HCT116 (cell line): ENCODE measurements at regions not wholly inside any gene's neighbourhood (a gene's known extent, or its start where the extent isn't known, plus 50 kb on each side); places are given as distances from the start of the nearest gene placed in this dataset.

Experiments
- ATAC-seq: fragments of 200-7000 bp; cut with Tn5 transposase; 2 replicates; pipeline ENCODE4 v1.9.1; 2020; ENCODE audit warnings: mild to moderate bottlenecking, moderate library complexity
- BruUV-seq: library from RNA; stranded (reverse); fragments of 400-500 nt; replicated peaks from 2 replicates; lab custom pipeline; 2021; lab: Mats Ljungman, UMichigan
- CTCF ChIA-PET: fragments of 300-600 bp; sonication (Branson Sonifier 250); formaldehyde crosslinking; loops from one replicate; lab custom pipeline; 2021; ENCODE audit warnings: antibody characterized with exemption; lab: Charles Lee
- POLR2A ChIA-PET: fragments of 300-600, 350-600 bp; sonication (Branson Sonifier 250); formaldehyde crosslinking; loops from one replicate; lab custom pipeline; 2021; ENCODE audit warnings: antibody characterized with exemption; lab: Charles Lee
- RAD21 ChIA-PET, 2 experiments: fragments of 300-600 bp; sonication (Branson Sonifier 250); formaldehyde crosslinking; loops; one replicate each; lab custom pipeline; 2023; ENCODE audit warnings: low total read pairs in 2 of 2; ENCODE audit not compliant: uncharacterized antibody in 2 of 2, unreplicated experiment in 2 of 2, low non-redundant PET in 1 of 2; lab: Charles Lee
- DNase-seq: peaks from one replicate; pipeline ENCODE4 v3.0.0-alpha.2; 2010; ENCODE audit warnings: low read depth, low spot score
- H2AFZ ChIP-seq: fragments of 200-600 bp; shearing (Covaris generic), sonication (generic); 2 replicates; pipeline ENCODE4 v1.6.1; 2017; ENCODE audit warnings: low read depth, mixed run types, mixed read lengths, antibody characterized with exemption, low read length; ENCODE audit not compliant: poor library complexity, severe bottlenecking
- H3K27ac ChIP-seq: 2 replicates; pipeline ENCODE4 v1.5.1; 2012; ENCODE audit warnings: low read depth, low read length
- H3K27me3 ChIP-seq: fragments of 200-600 bp; sonication (generic); 2 replicates; pipeline ENCODE4 v1.6.1; 2016; ENCODE audit warnings: mixed run types, low read length, mixed read lengths; ENCODE audit not compliant: insufficient read depth
- H3K36me3 ChIP-seq, 2 experiments: fragments of 200-500 bp in 1 of 2; fragments of 200-600 bp in 1 of 2; sonication (Bioruptor generic) in 1 of 2; sonication (generic) in 1 of 2; 2 replicates each; pipeline versions ENCODE4 v1.5.1 to v1.6.1; 2014 to 2016; ENCODE audit warnings: low read length in 2 of 2, inconsistent platforms in 1 of 2, mixed read lengths in 1 of 2, mixed run types in 1 of 2; ENCODE audit not compliant: insufficient read depth in 2 of 2, control insufficient read depth in 1 of 2
- H3K4me1 ChIP-seq, 2 experiments: fragments of 200-600 bp in 1 of 2; sonication (generic) in 1 of 2; 2 replicates each; pipeline versions ENCODE4 v1.5.1 to v1.6.1; 2012 to 2017; ENCODE audit warnings: low read length in 2 of 2, inconsistent platforms in 1 of 2, mild to moderate bottlenecking in 1 of 2, mixed read lengths in 1 of 2, mixed run types in 1 of 2, moderate library complexity in 1 of 2; ENCODE audit not compliant: insufficient read depth in 2 of 2, control insufficient read depth in 1 of 2
- H3K4me2 ChIP-seq: fragments of 200-600 bp; sonication (generic); 2 replicates; pipeline ENCODE4 v1.6.1; 2017; ENCODE audit warnings: mixed run types, low read length, mixed read lengths
- H3K4me3 ChIP-seq, 2 experiments: fragments of 200-600 bp in 1 of 2; sonication (generic) in 1 of 2; replicated peaks in 1 of 2; 2 replicates each; pipeline ENCODE4 v1.5.1; 2011 to 2016; ENCODE audit warnings: low read length in 2 of 2, control low read depth in 1 of 2, low read depth in 1 of 2, mild to moderate bottlenecking in 1 of 2, mixed read lengths in 1 of 2, mixed run types in 1 of 2
- H3K79me2 ChIP-seq: fragments of 200-600 bp; sonication (generic); 2 replicates; pipeline ENCODE4 v1.6.1; 2017; ENCODE audit warnings: mild to moderate bottlenecking, mixed run types, low read length, moderate library complexity, mixed read lengths; ENCODE audit not compliant: insufficient read depth
- H3K9ac ChIP-seq: fragments of 200-600 bp; sonication (generic); 2 replicates; pipeline ENCODE4 v1.6.1; 2016; ENCODE audit warnings: low read length, mixed read lengths
- H3K9me2 ChIP-seq: fragments of 200-600 bp; sonication (generic), shearing (Covaris generic); 2 replicates; pipeline ENCODE4 v1.6.1; 2017; ENCODE audit warnings: mixed run types, mild to moderate bottlenecking, moderate library complexity; ENCODE audit not compliant: insufficient read depth
- H3K9me3 ChIP-seq, 2 experiments: fragments of 200-500 bp in 1 of 2; fragments of 200-600 bp in 1 of 2; sonication (Bioruptor generic) in 1 of 2; sonication (generic) in 1 of 2; 2 replicates each; pipeline ENCODE4 v1.6.1; 2014 to 2017; ENCODE audit warnings: low read length in 2 of 2, mixed read lengths in 2 of 2, inconsistent platforms in 1 of 2, low read depth in 1 of 2, mild to moderate bottlenecking in 1 of 2, mixed run types in 1 of 2, moderate library complexity in 1 of 2; ENCODE audit not compliant: control insufficient read depth in 1 of 2, insufficient read depth in 1 of 2
- H4K20me1 ChIP-seq: fragments of 200-600 bp; sonication (generic), shearing (Covaris generic); 2 replicates; pipeline ENCODE4 v1.6.1; 2017; ENCODE audit warnings: mixed run types, mild to moderate bottlenecking, moderate library complexity; ENCODE audit not compliant: insufficient read depth
- CEBPB ChIP-seq: IDR thresholded peaks from 2 replicates; pipeline ENCODE4 v1.6.1; 2012; ENCODE audit warnings: low read depth
- ELF1 ChIP-seq: IDR thresholded peaks from 2 replicates; pipeline ENCODE4 v1.6.1; 2012; ENCODE audit warnings: low read depth, borderline replicate concordance
- EZH2 ChIP-seq: fragments of 200-600 bp; sonication (generic); IDR thresholded peaks from 2 replicates; pipeline ENCODE4 v1.6.1; 2017; ENCODE audit warnings: antibody characterized with exemption, mixed run types
- EZH2phosphoT487 ChIP-seq: fragments of 200-600 bp; IDR thresholded peaks from 2 replicates; pipeline ENCODE4 v1.6.1; 2018; ENCODE audit warnings: antibody characterized with exemption, borderline replicate concordance
- FOSL1 ChIP-seq: IDR thresholded peaks from 2 replicates; pipeline ENCODE4 v1.6.1; 2012; ENCODE audit warnings: low read depth
- JUND ChIP-seq: IDR thresholded peaks from 2 replicates; pipeline ENCODE4 v1.6.1; 2012
- POLR2A ChIP-seq: IDR thresholded peaks from 2 replicates; pipeline ENCODE4 v1.7.0; 2011; ENCODE audit warnings: borderline replicate concordance; ENCODE audit not compliant: insufficient read depth, insufficient read length; ENCODE audit errors: extremely low read depth
- RAD21 ChIP-seq: IDR thresholded peaks from 2 replicates; pipeline ENCODE4 v1.6.1; 2012; ENCODE audit warnings: low read depth, mild to moderate bottlenecking
- SP1 ChIP-seq: IDR thresholded peaks from 2 replicates; pipeline ENCODE4 v1.6.1; 2012; ENCODE audit warnings: low read depth
- YY1 ChIP-seq: IDR thresholded peaks from 2 replicates; pipeline ENCODE4 v1.6.1; 2011; ENCODE audit warnings: low read length, low read depth, moderate library complexity, mild to moderate bottlenecking; ENCODE audit not compliant: insufficient replicate concordance; ENCODE audit errors: extremely low read depth
- ZNF274 ChIP-seq: fragments of 200-500 bp; sonication (Bioruptor generic); IDR thresholded peaks from 2 replicates; pipeline ENCODE4 v1.6.1; 2014; ENCODE audit warnings: mild to moderate bottlenecking, low read depth, low read length, inconsistent platforms
- intact Hi-C: fragments of 100-400 bp; cut with micrococcal nuclease; formaldehyde crosslinking; loops from 2 replicates; pipeline ENCODE4 v1.10.0; 2022
- TF ChIP-seq, protein P1 (sequence below): IDR thresholded peaks from 2 replicates; pipeline ENCODE4 v1.6.1; 2011; ENCODE audit warnings: mild to moderate bottlenecking, low read length, moderate library complexity; ENCODE audit not compliant: insufficient replicate concordance; ENCODE audit errors: extremely low read depth
- TF ChIP-seq, protein P2 (sequence below), 3 experiments: fragments of 200-600 bp in 1 of 3; sonication (generic) in 1 of 3; IDR thresholded peaks in 2 of 3; conservative IDR thresholded peaks in 1 of 3; 2 replicates each; pipeline ENCODE4 v1.5.1; 2012 to 2017; ENCODE audit warnings: low read depth in 2 of 3, low read length in 2 of 3, antibody characterized with exemption in 1 of 3, borderline replicate concordance in 1 of 3, control low read depth in 1 of 3, mild to moderate bottlenecking in 1 of 3, mixed read lengths in 1 of 3, mixed run types in 1 of 3, moderate library complexity in 1 of 3; ENCODE audit not compliant: insufficient read depth in 1 of 3

DNA sequence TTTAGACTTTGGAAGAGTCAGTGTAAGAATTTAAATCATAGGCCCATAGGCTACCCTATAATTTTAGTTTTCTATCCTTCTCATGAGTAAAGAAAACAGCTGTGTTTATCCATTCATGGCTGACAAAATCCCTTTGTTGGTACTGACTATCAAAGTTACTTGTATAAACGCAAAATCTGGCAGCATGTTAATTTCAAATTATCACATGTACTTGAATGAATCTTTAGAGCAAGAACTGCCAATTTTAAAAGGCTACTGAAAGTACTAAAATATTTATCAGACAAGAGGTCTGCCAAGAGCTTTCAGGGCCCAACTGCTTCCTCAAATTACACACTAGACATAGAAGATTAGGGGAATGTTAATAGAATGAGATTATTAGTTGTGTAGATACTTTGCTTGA lies 66.6 kb downstream of the MYL12B start:
- intact Hi-C loops = loop anchor here (10.0 kb wide), 1 partner anchor 116 kb away; no protein-coding TSS in a partner anchor
- Histone ChIP-seq H3K9me3 (no peaks in the 10 kb centered on the region), H3K9me2 (no peaks in the 10 kb centered on the region), H3K9ac (no peak overlapping the region), H2AFZ (peak overlapping the region; percentile 27), H3K4me1 (peaks cover 13 to 36% of the 10 kb centered on the region in 2 experiments; a peak in 3 of 4 replicates)
- ATAC-seq = no peak
- TF ChIP-seq EZH2 = no peak
- TF ChIP-seq YY1 = no peak
- TF ChIP-seq, protein P1, sequence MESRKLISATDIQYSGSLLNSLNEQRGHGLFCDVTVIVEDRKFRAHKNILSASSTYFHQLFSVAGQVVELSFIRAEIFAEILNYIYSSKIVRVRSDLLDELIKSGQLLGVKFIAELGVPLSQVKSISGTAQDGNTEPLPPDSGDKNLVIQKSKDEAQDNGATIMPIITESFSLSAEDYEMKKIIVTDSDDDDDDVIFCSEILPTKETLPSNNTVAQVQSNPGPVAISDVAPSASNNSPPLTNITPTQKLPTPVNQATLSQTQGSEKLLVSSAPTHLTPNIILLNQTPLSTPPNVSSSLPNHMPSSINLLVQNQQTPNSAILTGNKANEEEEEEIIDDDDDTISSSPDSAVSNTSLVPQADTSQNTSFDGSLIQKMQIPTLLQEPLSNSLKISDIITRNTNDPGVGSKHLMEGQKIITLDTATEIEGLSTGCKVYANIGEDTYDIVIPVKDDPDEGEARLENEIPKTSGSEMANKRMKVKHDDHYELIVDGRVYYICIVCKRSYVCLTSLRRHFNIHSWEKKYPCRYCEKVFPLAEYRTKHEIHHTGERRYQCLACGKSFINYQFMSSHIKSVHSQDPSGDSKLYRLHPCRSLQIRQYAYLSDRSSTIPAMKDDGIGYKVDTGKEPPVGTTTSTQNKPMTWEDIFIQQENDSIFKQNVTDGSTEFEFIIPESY = no peak
- no peak for TF ChIP-seq CEBPB
- no peak for TF ChIP-seq FOSL1
- TF ChIP-seq, all 23 proteins: peak for 0
- H3K36me3 ChIP-seq = no peaks in the 10 kb centered on the region
- ChIA-PET RAD21 (no interaction called here), POLR2A (interaction anchor here (1.0 kb wide), 1 partner anchor 443 kb away, joined by 3 read pairs; no protein-coding TSS in a partner anchor), CTCF (no interaction called here)
- H3K4me2 ChIP-seq = no peak overlapping the region
- H3K27me3 ChIP-seq = no peaks in the 10 kb centered on the region
- H3K4me3 ChIP-seq = no peak overlapping the region
- no peak overlapping the region for H3K27ac ChIP-seq
- no TSS peak for BruUV-seq
- no peak for DNase-seq
- no peaks in the 10 kb centered on the region for H4K20me1 ChIP-seq
- no peaks in the 10 kb centered on the region for H3K79me2 ChIP-seq

DNA sequence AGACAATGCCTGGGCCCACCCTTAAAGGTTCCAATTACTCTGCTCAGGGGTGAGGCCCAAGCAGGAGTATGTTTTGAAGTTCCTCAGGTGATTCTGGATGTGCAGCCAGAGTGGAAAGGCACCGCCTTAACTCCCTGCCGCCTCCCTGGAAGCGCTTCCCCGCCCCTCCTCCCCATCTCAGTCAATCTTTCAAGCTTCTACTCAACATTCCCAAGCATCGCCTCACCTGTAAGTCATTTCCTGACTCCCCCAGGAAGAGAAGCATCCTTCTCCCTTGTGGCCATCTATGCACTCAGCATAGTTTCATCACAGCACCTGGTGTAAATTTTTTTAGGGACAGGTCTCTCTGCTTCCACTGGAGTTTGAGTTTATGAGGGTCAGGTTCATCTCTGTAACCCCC lies 67.5 kb downstream of the MYL12B start:
- Histone ChIP-seq H3K27ac (no peak overlapping the region), H3K9ac (no peak overlapping the region), H2AFZ (peak overlapping the region; percentile 12), H3K36me3 (no peaks in the 10 kb centered on the region), H3K4me3 (no peak overlapping the region), H3K9me3 (no peaks in the 10 kb centered on the region), H3K27me3 (no peaks in the 10 kb centered on the region), H3K4me1 (peaks cover 9 to 27% of the 10 kb centered on the region in 2 experiments; a peak in 3 of 4 replicates), H3K79me2 (no peaks in the 10 kb centered on the region), H3K4me2 (peak overlapping the region; percentile 37), H3K9me2 (no peaks in the 10 kb centered on the region), H4K20me1 (no peaks in the 10 kb centered on the region)
- BruUV-seq = no TSS peak
- ATAC-seq = peak; percentile 76
- POLR2A ChIA-PET = interaction anchor here (1.0 kb wide), 1 partner anchor 294 kb away, joined by 3 read pairs; no protein-coding TSS in a partner anchor
- DNase-seq = no peak
- intact Hi-C loops = loop anchor here (10.0 kb wide), 1 partner anchor 115 kb away; no protein-coding TSS in a partner anchor
- RAD21 ChIA-PET = no interaction called here
- CTCF ChIA-PET = no interaction called here
- TF ChIP-seq POLR2A (no peak), ELF1 (no peak), JUND (peak; percentile 34; the same call in 1 of the 2 replicates), ZNF274 (no peak), RAD21 (no peak), SP1 (peak; percentile 25; the same call in 1 of the 2 replicates), EZH2phosphoT487 (no peak), EZH2 (no peak)
- TF ChIP-seq, protein P2, sequence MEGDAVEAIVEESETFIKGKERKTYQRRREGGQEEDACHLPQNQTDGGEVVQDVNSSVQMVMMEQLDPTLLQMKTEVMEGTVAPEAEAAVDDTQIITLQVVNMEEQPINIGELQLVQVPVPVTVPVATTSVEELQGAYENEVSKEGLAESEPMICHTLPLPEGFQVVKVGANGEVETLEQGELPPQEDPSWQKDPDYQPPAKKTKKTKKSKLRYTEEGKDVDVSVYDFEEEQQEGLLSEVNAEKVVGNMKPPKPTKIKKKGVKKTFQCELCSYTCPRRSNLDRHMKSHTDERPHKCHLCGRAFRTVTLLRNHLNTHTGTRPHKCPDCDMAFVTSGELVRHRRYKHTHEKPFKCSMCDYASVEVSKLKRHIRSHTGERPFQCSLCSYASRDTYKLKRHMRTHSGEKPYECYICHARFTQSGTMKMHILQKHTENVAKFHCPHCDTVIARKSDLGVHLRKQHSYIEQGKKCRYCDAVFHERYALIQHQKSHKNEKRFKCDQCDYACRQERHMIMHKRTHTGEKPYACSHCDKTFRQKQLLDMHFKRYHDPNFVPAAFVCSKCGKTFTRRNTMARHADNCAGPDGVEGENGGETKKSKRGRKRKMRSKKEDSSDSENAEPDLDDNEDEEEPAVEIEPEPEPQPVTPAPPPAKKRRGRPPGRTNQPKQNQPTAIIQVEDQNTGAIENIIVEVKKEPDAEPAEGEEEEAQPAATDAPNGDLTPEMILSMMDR (IDR thresholded peaks at IDR 0.05 in 2 of 3, conservative IDR thresholded peaks at IDR 0.05 in 1 of 3; ENCODE audit: borderline replicate concordance in 1 of 3, insufficient read depth in 1 of 3, low read depth in 2 of 3, low read length in 2 of 3) = no peak
- TF ChIP-seq, protein P1 = no peak
